ENCODE measurements at regions not wholly inside any gene's neighbourhood (a gene's known extent, or its start where the extent isn't known, plus 50 kb on each side); places are given as distances from the start of the nearest gene placed in this dataset.
"Not testable (repeated sequence)": the region's sequence is repeated elsewhere in the genome, so short reads cannot be mapped to it uniquely, and the experiment has no call there.

DNA sequence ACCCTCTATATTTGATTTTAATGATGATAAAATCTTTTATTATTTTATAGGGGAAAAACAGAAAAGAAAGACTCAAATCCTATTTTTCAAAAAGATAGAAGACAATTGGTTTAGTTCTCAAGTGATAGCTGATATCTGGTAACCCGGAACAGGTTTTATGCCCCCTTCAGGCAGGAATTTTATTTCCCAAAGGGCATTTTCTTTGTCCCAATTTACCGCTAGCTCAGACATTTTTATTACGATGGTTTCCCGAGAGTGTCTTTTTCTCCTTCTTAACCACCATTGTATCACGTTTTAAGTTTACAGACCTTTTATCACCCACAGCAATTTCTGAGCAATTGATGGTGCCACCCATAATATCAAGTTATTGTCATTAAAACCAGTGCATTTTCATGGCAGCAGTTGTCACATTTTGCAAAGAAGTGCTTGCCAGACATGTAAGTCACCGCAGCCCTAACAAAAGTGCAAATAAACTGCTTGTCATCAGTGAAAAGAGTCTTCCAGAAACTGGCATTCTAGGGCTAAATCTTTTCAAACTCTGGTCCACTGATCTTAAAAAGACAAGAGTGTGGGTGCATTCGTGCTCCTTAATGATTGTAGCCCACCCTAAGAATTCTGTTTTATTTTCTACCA, 204.8 kb upstream of the VCX start:
- no peaks in the 10 kb centered on the region for H3K27me3 ChIP-seq (ENCODE audit: insufficient read depth, low read length)
- H3K36me3 ChIP-seq (ENCODE audit: insufficient read depth, low read length), result no peaks in the 10 kb centered on the region
- no peak overlapping the region for H3K9ac ChIP-seq (ENCODE audit: low read depth, low read length)
- no peaks in the 10 kb centered on the region for H3K9me3 ChIP-seq (ENCODE audit: insufficient read depth, low read depth, low read length)
- H3K4me3 ChIP-seq (ENCODE audit: low read length), result no peak overlapping the region
- peaks cover 4% of the 10 kb centered on the region; the same call in 1 of the 2 replicates for H3K4me1 ChIP-seq (ENCODE audit: insufficient read depth, low read length)
- H3K27ac ChIP-seq (ENCODE audit: low read depth, low read length), result no peak overlapping the region
- 90% methylated on average over 7 of the region's 7 CpGs for WGBS

DNA sequence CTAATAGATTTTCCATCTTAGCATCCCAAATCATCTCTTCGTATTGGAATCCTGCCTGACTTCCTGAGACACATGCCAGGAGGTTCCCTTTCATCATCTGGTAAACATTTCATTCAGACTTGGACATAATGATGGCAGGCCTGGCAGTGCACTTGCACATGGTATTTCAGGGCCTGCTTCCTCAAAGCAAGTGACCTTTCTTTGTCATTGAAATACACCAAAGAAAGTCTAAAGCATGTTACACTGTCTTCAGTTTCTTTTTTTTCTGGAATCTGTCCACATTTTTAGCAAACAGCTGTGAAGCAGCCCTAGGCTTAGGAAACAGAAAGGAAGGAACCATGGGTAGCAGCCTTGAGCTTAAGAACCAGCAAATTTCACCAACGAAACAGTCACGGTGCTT, 205.9 kb upstream of the VCX start:
- Histone ChIP-seq H3K27ac (ENCODE audit: low read depth, low read length) (no peak overlapping the region), H3K4me1 (ENCODE audit: insufficient read depth, low read length) (no peaks in the 10 kb centered on the region), H3K36me3 (ENCODE audit: insufficient read depth, low read length) (no peaks in the 10 kb centered on the region), H3K9ac (ENCODE audit: low read depth, low read length) (no peak overlapping the region), H3K27me3 (ENCODE audit: insufficient read depth, low read length) (no peaks in the 10 kb centered on the region), H3K4me3 (ENCODE audit: low read length) (no peak overlapping the region), H3K9me3 (ENCODE audit: insufficient read depth, low read depth, low read length) (no peaks in the 10 kb centered on the region)
- 96% methylated on average over 1 of the region's 3 CpGs for WGBS

DNA sequence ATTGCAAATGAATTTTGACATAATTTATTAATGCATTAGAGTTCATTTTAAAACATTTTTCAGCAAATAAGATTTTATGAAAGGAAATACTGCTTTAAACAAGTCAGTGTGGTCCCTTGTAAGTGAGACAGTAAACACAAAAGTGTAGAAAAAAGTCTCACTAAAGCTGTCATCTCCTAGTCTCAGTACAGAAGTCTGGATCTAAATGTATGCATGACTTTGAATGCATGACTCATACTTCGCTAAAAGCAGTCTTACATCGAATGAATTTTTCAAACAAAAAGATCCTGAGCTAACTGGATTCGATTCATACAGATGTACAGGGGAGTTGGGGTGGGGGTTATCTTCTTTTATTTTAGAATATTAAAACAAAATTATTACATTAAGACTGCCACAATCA, 207.4 kb upstream of the VCX start:
- Histone ChIP-seq H3K4me3 (ENCODE audit: low read length) (no peak overlapping the region), H3K9ac (ENCODE audit: low read depth, low read length) (no peak overlapping the region), H3K36me3 (ENCODE audit: insufficient read depth, low read length) (no peaks in the 10 kb centered on the region), H3K27ac (ENCODE audit: low read depth, low read length) (no peak overlapping the region), H3K9me3 (ENCODE audit: insufficient read depth, low read depth, low read length) (no peaks in the 10 kb centered on the region), H3K27me3 (ENCODE audit: insufficient read depth, low read length) (no peaks in the 10 kb centered on the region), H3K4me1 (ENCODE audit: insufficient read depth, low read length) (no peaks in the 10 kb centered on the region)
- WGBS, result 89% methylated on average over 2 of the region's 3 CpGs

DNA sequence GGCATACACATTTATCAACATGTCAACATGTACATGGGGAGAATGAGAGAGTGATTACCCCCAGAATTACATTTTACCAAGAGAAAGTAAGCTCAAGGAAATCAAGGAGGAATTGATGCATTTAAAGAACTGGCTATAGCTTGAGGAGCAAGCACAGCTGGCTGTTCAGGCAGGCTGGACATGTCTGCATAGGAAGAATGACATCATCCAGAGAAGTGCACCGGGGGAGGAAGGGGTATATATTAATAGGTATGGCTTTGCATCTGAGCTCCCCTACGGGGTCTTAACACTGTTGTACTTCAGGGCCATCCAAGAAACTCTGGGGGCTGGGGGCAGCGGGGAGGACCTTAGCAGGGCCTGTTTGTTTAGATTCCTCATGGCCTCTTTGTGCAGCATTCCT, 222.4 kb upstream of the VCX start:
- no peaks in the 10 kb centered on the region for H3K4me1 ChIP-seq (ENCODE audit: insufficient read depth, low read length)
- no peak overlapping the region for H3K4me3 ChIP-seq (ENCODE audit: low read length)
- no peaks in the 10 kb centered on the region for H3K36me3 ChIP-seq (ENCODE audit: insufficient read depth, low read length)
- WGBS, result 93% methylated on average over 3 of the region's 3 CpGs
- no peaks in the 10 kb centered on the region for H3K9me3 ChIP-seq (ENCODE audit: insufficient read depth, low read depth, low read length)
- H3K27me3 ChIP-seq (ENCODE audit: insufficient read depth, low read length), result no peaks in the 10 kb centered on the region
- no peak overlapping the region for H3K27ac ChIP-seq (ENCODE audit: low read depth, low read length)
- no peak overlapping the region for H3K9ac ChIP-seq (ENCODE audit: low read depth, low read length)

DNA sequence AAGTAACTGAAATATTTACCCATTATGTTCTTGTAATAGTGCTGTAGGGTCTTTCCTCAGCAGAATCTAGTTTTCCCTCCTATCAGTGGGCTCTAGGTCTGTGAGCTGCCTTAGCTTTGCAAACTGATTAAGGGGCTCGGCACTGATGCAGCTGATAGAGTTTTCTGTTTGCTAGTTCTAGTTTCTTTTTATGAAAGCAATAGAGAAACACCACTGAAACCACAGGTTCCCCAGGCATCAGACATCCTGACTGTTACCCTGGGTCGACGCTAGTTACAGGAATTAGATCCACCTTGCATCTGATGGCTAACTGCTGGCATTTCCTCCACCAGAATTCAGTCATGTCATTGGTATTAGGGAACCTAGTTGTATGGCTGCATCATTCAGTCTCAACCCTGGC, 225.0 kb upstream of the VCX start:
- no peak overlapping the region for H3K9ac ChIP-seq (ENCODE audit: low read depth, low read length)
- H3K9me3 ChIP-seq (ENCODE audit: insufficient read depth, low read depth, low read length), result no peaks in the 10 kb centered on the region
- H3K27ac ChIP-seq (ENCODE audit: low read depth, low read length), result no peak overlapping the region
- H3K4me1 ChIP-seq (ENCODE audit: insufficient read depth, low read length), result no peaks in the 10 kb centered on the region
- 87% methylated on average over 3 of the region's 3 CpGs for WGBS
- no peak overlapping the region for H3K4me3 ChIP-seq (ENCODE audit: low read length)
- no peaks in the 10 kb centered on the region for H3K27me3 ChIP-seq (ENCODE audit: insufficient read depth, low read length)
- no peaks in the 10 kb centered on the region for H3K36me3 ChIP-seq (ENCODE audit: insufficient read depth, low read length)

DNA sequence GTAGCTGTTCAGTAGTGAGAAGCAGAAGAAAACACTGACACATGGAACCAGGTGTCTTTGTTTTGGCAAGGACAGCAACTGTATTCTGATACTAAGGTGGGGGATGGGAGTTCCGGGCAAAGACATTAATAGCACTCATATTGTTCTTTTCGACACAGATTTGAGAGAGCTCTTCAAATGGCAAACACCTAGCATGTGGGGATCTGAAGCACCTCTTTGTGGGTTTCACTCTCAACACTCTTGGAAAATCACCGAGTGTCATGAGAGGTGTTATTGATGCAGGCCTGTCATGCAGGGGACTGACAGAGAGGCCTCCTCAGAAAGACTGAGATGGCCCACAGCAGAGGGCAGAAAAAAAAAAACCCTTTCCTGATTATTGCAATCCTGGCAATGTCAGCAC, 228.4 kb upstream of the VCX start:
- Histone ChIP-seq H3K27ac (ENCODE audit: low read depth, low read length) (no peak overlapping the region), H3K27me3 (ENCODE audit: insufficient read depth, low read length) (no peaks in the 10 kb centered on the region), H3K4me1 (ENCODE audit: insufficient read depth, low read length) (no peaks in the 10 kb centered on the region), H3K9ac (ENCODE audit: low read depth, low read length) (no peak overlapping the region), H3K4me3 (ENCODE audit: low read length) (no peak overlapping the region), H3K36me3 (ENCODE audit: insufficient read depth, low read length) (no peaks in the 10 kb centered on the region), H3K9me3 (ENCODE audit: insufficient read depth, low read depth, low read length) (no peaks in the 10 kb centered on the region)
- WGBS, result 94% methylated on average over 3 of the region's 3 CpGs

DNA sequence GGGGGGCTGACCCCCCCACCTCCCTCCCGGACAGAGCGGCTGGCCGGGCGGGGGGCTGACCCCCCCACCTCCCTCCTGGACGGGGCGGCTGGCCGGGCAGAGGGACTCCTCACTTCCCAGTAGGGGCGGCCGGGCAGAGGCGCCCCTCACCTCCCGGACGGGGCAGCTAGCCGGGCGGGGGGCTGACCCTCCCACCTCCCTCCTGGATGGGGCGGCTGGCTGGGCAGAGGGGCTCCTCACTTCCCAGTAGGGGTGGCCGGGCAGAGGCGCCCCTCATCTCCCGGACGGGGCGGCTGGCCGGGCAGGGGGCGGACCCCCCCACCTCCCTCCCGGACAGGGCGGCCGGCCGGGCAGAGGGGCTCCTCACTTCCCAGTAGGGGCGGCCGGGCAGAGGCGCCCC, 234.3 kb upstream of the VCX start:
- H3K4me1 ChIP-seq (ENCODE audit: insufficient read depth, low read length); H3K27me3 ChIP-seq (ENCODE audit: insufficient read depth, low read length); H3K4me3 ChIP-seq (ENCODE audit: low read length); H3K27ac ChIP-seq (ENCODE audit: low read depth, low read length); H3K9me3 ChIP-seq (ENCODE audit: insufficient read depth, low read depth, low read length); H3K9ac ChIP-seq (ENCODE audit: low read depth, low read length); H3K36me3 ChIP-seq (ENCODE audit: insufficient read depth, low read length): not testable (repeated sequence)
- 95% methylated on average over 12 of the region's 29 CpGs for WGBS

DNA sequence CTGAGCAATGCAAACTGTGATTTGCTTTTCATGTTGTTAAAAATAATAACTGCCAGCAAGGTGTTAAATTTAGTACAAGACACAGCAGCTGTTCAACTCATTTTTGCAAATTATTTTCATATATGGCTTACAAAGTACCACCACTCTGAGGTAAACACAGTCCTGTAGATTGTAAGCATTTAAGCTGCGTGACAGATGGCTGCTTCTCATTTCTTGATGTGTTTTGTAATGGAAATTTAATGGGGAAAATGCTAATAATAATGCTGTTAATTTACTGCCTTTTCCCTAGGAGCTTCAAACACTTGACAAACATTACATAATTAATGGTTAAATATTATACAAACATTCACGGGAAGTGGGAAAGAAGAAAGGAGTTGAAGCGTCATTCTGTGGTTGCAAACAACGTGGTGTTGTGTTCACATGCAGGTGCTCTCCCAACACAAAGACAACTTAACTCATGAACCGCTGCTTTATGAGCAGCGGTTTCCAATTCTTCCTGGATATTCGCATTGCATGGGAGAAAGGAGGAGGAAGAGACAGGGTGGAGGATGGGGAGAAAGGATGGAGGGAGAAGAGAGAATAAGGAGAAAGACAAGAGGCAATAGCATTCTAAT, 236.8 kb upstream of the VCX start:
- 96% methylated on average over 5 of the region's 7 CpGs for WGBS
- no peaks in the 10 kb centered on the region for H3K27me3 ChIP-seq (ENCODE audit: insufficient read depth, low read length)
- H3K9ac ChIP-seq (ENCODE audit: low read depth, low read length), result no peak overlapping the region
- H3K4me1 ChIP-seq (ENCODE audit: insufficient read depth, low read length), result no peaks in the 10 kb centered on the region
- H3K4me3 ChIP-seq (ENCODE audit: low read length), result no peak overlapping the region
- no peak overlapping the region for H3K27ac ChIP-seq (ENCODE audit: low read depth, low read length)
- no peaks in the 10 kb centered on the region for H3K36me3 ChIP-seq (ENCODE audit: insufficient read depth, low read length)
- H3K9me3 ChIP-seq (ENCODE audit: insufficient read depth, low read depth, low read length), result peaks cover 7% of the 10 kb centered on the region; the same call in 1 of the 2 replicates

DNA sequence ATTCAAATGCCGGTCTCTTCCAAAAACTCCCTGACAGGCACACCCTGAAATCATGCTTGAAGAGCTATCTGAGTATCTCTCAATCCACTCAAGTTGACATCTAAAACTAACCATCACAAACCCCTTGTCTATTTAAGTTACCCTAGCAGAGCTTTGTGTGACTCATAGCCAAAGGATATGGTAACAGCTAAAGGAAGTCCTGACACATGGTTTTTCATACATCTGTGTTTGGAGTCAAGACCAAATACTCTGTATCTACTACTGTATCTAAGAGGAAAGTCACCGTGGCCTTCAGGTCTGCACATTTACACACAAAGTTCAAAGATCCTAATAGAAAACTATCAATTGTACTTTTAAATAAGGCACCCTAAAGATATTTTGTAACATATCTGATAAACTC, 239.6 kb upstream of the VCX start:
- H3K27me3 ChIP-seq (ENCODE audit: insufficient read depth, low read length), result no peaks in the 10 kb centered on the region

DNA sequence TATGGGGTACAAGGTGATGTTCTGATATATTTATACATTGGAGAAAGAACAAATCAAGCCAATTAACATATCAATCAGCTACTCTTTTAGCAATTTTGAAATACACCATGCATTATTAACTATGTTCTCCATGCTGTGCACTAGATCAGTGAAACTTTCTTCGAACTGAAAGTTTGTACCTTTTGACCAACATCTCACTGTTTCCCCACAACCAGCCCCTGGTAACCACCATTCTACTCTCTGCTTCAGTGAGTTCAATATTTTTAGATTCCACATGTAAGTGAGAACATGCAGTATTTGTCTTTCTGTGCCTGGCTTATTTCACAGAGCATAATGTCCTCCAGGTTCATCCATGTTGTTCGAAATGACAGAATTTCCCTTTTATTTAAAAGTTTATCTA, 246.1 kb upstream of the VCX start:
- H3K4me3 ChIP-seq (ENCODE audit: low read length), result no peak overlapping the region
- H3K27ac ChIP-seq (ENCODE audit: low read depth, low read length), result no peak overlapping the region
- no peaks in the 10 kb centered on the region for H3K36me3 ChIP-seq (ENCODE audit: insufficient read depth, low read length)
- H3K27me3 ChIP-seq (ENCODE audit: insufficient read depth, low read length), result no peaks in the 10 kb centered on the region
- no peaks in the 10 kb centered on the region for H3K4me1 ChIP-seq (ENCODE audit: insufficient read depth, low read length)
- no peak overlapping the region for H3K9ac ChIP-seq (ENCODE audit: low read depth, low read length)
- WGBS, result 93% methylated on average over 1 of the region's 2 CpGs
- peaks cover 6% of the 10 kb centered on the region; the same call in 1 of the 2 replicates for H3K9me3 ChIP-seq (ENCODE audit: insufficient read depth, low read depth, low read length)

More for the DNA sequence above, 239.6 kb upstream of the VCX start:
- WGBS, result 100% methylated on average over 1 of the region's 2 CpGs
- peaks cover 7% of the 10 kb centered on the region; the same call in 1 of the 2 replicates for H3K9me3 ChIP-seq (ENCODE audit: insufficient read depth, low read depth, low read length)
- no peak overlapping the region for H3K9ac ChIP-seq (ENCODE audit: low read depth, low read length)
- no peak overlapping the region for H3K27ac ChIP-seq (ENCODE audit: low read depth, low read length)
- no peak overlapping the region for H3K4me3 ChIP-seq (ENCODE audit: low read length)
- H3K4me1 ChIP-seq (ENCODE audit: insufficient read depth, low read length), result no peaks in the 10 kb centered on the region
- H3K36me3 ChIP-seq (ENCODE audit: insufficient read depth, low read length), result no peaks in the 10 kb centered on the region

DNA sequence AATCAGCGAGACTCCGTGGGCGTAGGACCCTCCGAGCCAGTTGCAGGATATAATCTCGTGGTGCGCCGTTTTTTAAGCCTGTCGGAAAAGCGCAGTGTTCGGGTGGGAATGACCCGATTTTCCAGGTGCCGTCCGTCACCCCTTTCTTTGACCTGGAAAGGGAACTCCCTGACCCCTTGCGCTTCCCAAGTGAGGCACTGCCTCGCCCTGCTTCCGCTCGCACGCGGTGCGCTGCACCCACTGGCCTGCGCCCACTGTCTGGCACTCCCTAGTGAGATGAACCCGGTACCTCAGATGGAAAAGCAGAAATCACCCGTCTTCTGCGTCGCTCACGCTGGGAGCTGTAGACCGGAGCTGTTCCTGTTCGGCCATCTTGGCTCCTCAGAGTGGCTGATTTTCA, 249.6 kb upstream of the VCX start:
- not testable (repeated sequence) for H3K27ac ChIP-seq (ENCODE audit: low read depth, low read length); H3K9me3 ChIP-seq (ENCODE audit: insufficient read depth, low read depth, low read length); H3K27me3 ChIP-seq (ENCODE audit: insufficient read depth, low read length); H3K36me3 ChIP-seq (ENCODE audit: insufficient read depth, low read length); H3K4me1 ChIP-seq (ENCODE audit: insufficient read depth, low read length)
- H3K9ac ChIP-seq (ENCODE audit: low read depth, low read length), result 0 out of 2 replicates have a peak overlapping the region, but pooled peaks have one; percentile 40
- WGBS, result 91% methylated on average over 28 of the region's 28 CpGs
- H3K4me3 ChIP-seq (ENCODE audit: low read length), result peak overlapping the region; percentile 34

DNA sequence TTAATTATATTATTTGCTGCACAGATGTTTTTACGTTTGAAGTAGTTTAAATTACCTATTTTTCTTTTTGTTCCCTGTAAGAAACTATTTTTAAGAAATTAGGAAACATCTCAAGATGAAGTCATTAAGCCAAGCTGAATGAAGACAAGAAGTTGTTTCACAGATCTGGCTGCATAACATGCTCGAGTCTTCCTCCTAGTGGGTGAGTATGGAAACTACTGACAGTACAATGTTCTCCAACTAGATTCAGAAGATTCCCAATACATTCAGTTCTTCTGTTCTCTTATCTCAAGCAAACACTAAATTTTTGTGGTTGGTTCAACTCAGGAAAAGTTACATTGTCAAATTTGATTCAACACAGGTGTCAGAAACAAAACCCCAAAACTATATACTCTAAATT, 256.8 kb upstream of the VCX start:
- no peak overlapping the region for H3K4me3 ChIP-seq (ENCODE audit: low read length)
- H3K9ac ChIP-seq (ENCODE audit: low read depth, low read length), result no peak overlapping the region
- no peaks in the 10 kb centered on the region for H3K4me1 ChIP-seq (ENCODE audit: insufficient read depth, low read length)
- no peak overlapping the region for H3K27ac ChIP-seq (ENCODE audit: low read depth, low read length)
- H3K27me3 ChIP-seq (ENCODE audit: insufficient read depth, low read length), result no peaks in the 10 kb centered on the region
- H3K9me3 ChIP-seq (ENCODE audit: insufficient read depth, low read depth, low read length), result no peaks in the 10 kb centered on the region
- H3K36me3 ChIP-seq (ENCODE audit: insufficient read depth, low read length), result no peaks in the 10 kb centered on the region
- WGBS, result 44% methylated on average over 1 of the region's 2 CpGs

Measured in HUES64 (cell line).